ENCODE measurements at regions not wholly inside any gene's neighbourhood (a gene's known extent, or its start where the extent isn't known, plus 50 kb on each side); places are given as distances from the start of the nearest gene placed in this dataset.
A peak's percentile ranks its signal among the peaks of the same experiment; 100 is the strongest.

DNA sequence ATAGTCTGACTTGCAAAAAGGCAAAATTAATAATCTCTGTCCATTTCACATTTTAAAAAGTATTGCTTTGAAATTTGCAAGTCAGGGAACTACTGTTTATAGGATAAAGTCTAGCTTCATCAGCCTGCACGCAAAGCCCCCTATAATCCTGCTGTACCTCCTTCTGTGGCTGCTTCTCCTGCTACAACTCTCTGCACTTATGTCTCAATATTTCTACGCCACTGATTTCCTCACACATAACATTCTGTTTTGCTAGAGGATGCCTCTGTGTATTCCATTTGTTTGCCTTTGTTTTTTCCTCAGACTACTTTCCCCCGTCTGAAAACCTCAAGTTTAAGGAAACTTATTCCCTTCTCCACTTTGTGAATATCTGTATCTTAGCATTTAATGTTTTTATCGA, 389.9 kb downstream of the RFC3 start:
- no peak for DNase-seq
- Histone ChIP-seq H3K9me3 (replicated peaks in 1 of 3) (no peaks in the 10 kb centered on the region), H3K36me3 (replicated peaks in 1 of 2) (no peaks in the 10 kb centered on the region), H3K4me3 (no peak overlapping the region), H3K27me3 (no peaks in the 10 kb centered on the region), H3K27ac (peak overlapping the region in 1 of 5 donors; percentile 10), H3K4me1 (replicated peaks in 1 of 2) (no peaks in the 10 kb centered on the region)
- intact Hi-C loops (cut with DNase I): no loop called here
- WGBS, 4 donors: 90 to 91% (median 90%) methylated on average over 4 of the region's 4 CpGs
- TF ChIP-seq, protein P1, sequence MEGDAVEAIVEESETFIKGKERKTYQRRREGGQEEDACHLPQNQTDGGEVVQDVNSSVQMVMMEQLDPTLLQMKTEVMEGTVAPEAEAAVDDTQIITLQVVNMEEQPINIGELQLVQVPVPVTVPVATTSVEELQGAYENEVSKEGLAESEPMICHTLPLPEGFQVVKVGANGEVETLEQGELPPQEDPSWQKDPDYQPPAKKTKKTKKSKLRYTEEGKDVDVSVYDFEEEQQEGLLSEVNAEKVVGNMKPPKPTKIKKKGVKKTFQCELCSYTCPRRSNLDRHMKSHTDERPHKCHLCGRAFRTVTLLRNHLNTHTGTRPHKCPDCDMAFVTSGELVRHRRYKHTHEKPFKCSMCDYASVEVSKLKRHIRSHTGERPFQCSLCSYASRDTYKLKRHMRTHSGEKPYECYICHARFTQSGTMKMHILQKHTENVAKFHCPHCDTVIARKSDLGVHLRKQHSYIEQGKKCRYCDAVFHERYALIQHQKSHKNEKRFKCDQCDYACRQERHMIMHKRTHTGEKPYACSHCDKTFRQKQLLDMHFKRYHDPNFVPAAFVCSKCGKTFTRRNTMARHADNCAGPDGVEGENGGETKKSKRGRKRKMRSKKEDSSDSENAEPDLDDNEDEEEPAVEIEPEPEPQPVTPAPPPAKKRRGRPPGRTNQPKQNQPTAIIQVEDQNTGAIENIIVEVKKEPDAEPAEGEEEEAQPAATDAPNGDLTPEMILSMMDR (IDR thresholded peaks at IDR 0.05): no peak
- TF ChIP-seq POLR2A (IDR thresholded peaks at IDR 0.05): no peak

DNA sequence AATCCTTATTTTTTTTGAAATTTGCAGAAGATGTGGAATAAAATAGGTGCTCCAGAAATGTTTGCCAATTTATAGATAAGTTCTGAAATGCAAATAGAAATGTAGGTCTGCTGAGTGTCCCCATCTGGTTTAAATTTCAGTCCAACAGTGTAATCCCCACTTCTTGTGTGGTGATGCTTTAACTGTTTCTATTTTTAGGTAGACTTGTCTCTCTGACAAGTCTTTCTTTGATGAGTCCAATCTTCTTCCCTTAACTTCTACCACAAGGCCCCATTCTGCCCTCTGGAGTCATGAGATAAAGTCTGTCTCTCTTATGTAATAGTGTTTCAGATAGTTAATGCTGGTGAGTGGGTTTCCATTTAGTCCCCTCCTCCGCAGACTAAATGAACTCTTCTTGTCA, 390.4 kb downstream of the RFC3 start:
- intact Hi-C loops (cut with DNase I): no loop called here
- no peak overlapping the region for H3K4me3 ChIP-seq
- H3K9me3 ChIP-seq (replicated peaks in 1 of 3): no peaks in the 10 kb centered on the region
- DNase-seq: no peak
- H3K27ac ChIP-seq: no peak overlapping the region
- TF ChIP-seq POLR2A (IDR thresholded peaks at IDR 0.05): no peak
- TF ChIP-seq, protein P1 (IDR thresholded peaks at IDR 0.05): no peak
- H3K36me3 ChIP-seq (replicated peaks in 1 of 2): no peaks in the 10 kb centered on the region
- WGBS, 4 donors: 93 to 100% (median 97%) methylated on average over 1 of the region's 1 CpG
- no peaks in the 10 kb centered on the region for H3K4me1 ChIP-seq (replicated peaks in 1 of 2)
- no peaks in the 10 kb centered on the region for H3K27me3 ChIP-seq

DNA sequence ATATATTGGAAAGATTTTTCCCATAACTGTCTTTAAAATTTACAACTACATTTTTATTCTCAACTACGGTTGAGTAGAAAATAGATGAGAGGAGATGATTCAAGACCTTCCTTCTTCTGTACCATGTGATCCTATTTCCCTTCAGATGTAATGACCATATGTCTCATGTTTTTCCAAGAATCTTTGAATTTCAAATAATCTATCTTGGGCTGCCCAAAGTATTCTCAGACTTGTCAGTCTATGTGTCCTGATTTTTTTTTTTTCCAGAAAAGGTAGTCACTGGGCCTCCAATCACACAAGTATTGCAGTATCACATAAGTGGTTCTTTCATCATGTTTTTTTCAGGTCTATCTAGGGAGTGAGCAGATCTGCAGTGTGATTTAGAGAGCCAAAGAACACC, 392.4 kb downstream of the RFC3 start:
- H3K27ac ChIP-seq: no peak overlapping the region
- H3K36me3 ChIP-seq (replicated peaks in 1 of 2): no peaks in the 10 kb centered on the region
- TF ChIP-seq POLR2A (IDR thresholded peaks at IDR 0.05): no peak
- TF ChIP-seq, protein P1 (IDR thresholded peaks at IDR 0.05): no peak
- no peaks in the 10 kb centered on the region for H3K27me3 ChIP-seq
- no peak overlapping the region for H3K4me3 ChIP-seq
- H3K9me3 ChIP-seq (replicated peaks in 1 of 3): no peaks in the 10 kb centered on the region
- intact Hi-C loops (cut with DNase I): no loop called here
- WGBS, 4 donors: 50 to 72% (median 60%) methylated on average over 1 of the region's 1 CpG
- no peak for DNase-seq
- no peaks in the 10 kb centered on the region for H3K4me1 ChIP-seq (replicated peaks in 1 of 2)

DNA sequence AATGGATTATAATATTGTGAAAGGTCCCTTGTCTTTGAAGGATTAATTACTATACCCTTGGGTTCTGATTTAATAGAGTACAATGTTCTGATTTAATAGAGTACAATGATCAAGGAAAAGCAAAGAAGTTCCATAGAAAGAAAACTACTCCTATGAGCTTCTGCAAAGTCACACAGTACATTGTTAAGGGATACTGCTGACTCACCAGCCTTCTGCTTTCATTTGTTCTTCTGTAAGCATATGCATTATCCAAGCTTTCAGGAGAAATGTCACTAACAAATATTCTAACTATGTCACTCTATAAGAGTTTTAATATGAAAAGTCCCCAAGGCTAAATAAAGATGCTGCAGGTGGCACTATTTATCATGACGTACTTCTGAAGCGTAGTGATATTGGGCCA, 396.7 kb downstream of the RFC3 start:
- Histone ChIP-seq H3K27me3 (no peaks in the 10 kb centered on the region), H3K4me3 (no peak overlapping the region), H3K36me3 (replicated peaks in 1 of 2) (no peaks in the 10 kb centered on the region), H3K9me3 (replicated peaks in 1 of 3) (no peaks in the 10 kb centered on the region), H3K4me1 (replicated peaks in 1 of 2) (no peaks in the 10 kb centered on the region), H3K27ac (no peak overlapping the region)
- TF ChIP-seq, protein P1 (IDR thresholded peaks at IDR 0.05): no peak
- no peak for TF ChIP-seq POLR2A (IDR thresholded peaks at IDR 0.05)
- WGBS, 4 donors: 76 to 97% (median 93%) methylated on average over 2 of the region's 2 CpGs
- no peak for DNase-seq
- intact Hi-C loops (cut with DNase I): no loop called here
